GM12891 (cell line): ENCODE measurements at regions not wholly inside any gene's neighbourhood (a gene's known extent, or its start where the extent isn't known, plus 50 kb on each side); places are given as distances from the start of the nearest gene placed in this dataset.

ENCODE experiments used
- DNase-seq: peaks from one replicate; pipeline ENCODE4 v3.0.0; 2011; ENCODE audit warnings: low spot score; ENCODE audit not compliant: insufficient read length
- FAIRE-seq: peaks from 2 replicates; lab custom pipeline; 2011; peaks lifted over from hg19 to GRCh38; lab: Jason Lieb, UNC
- PAX5 ChIP-seq: IDR thresholded peaks from 2 replicates; pipeline ENCODE4 v1.6.1; 2011; ENCODE audit warnings: low read length, moderate library complexity, mild to moderate bottlenecking; ENCODE audit not compliant: insufficient read depth, severe bottlenecking
- POLR2A ChIP-seq: IDR thresholded peaks from 2 replicates; pipeline ENCODE4 v1.6.1; 2011; ENCODE audit warnings: low read depth, low read length, control low read depth
- POLR2AphosphoS5 ChIP-seq: IDR thresholded peaks from 2 replicates; pipeline ENCODE4 v1.6.1; 2011; ENCODE audit warnings: low read depth, low read length, control low read depth
- POU2F2 ChIP-seq: IDR thresholded peaks from 2 replicates; pipeline ENCODE4 v1.6.1; 2011; ENCODE audit warnings: low read depth, mild to moderate bottlenecking, control low read depth, low read length, moderate library complexity
- SPI1 ChIP-seq: IDR thresholded peaks from 2 replicates; pipeline ENCODE4 v1.6.1; 2011; ENCODE audit warnings: low read depth, low read length, control low read depth
- TAF1 ChIP-seq: IDR thresholded peaks from 2 replicates; pipeline ENCODE4 v1.6.1; 2011; ENCODE audit warnings: low read depth, low read length, control low read depth

DNA sequence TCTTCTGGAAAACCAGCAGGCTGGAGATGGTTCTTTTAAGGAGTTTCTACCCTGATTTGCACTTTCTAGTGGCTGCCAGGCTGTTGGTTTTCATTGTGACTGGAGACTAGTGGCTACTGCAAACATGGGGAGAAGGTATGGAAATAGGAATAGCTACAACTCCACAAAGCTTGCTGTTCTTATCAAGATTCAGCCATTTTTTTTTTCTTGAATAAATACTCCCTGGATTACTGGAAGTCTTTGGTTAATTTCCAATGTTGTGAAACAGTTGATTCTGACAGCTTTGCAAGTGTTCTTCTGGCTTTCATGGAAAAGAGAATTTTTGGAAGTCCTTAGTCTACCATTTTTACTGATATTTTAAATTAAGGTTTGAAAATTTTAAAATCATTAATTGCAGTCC lies 277.7 kb downstream of the HS3ST3A1 start:
- DNase-seq (no peak), FAIRE-seq (no peak)
- TF ChIP-seq POLR2A (no peak), POLR2AphosphoS5 (no peak), PAX5 (no peak), SPI1 (no peak), POU2F2 (no peak), TAF1 (no peak)

DNA sequence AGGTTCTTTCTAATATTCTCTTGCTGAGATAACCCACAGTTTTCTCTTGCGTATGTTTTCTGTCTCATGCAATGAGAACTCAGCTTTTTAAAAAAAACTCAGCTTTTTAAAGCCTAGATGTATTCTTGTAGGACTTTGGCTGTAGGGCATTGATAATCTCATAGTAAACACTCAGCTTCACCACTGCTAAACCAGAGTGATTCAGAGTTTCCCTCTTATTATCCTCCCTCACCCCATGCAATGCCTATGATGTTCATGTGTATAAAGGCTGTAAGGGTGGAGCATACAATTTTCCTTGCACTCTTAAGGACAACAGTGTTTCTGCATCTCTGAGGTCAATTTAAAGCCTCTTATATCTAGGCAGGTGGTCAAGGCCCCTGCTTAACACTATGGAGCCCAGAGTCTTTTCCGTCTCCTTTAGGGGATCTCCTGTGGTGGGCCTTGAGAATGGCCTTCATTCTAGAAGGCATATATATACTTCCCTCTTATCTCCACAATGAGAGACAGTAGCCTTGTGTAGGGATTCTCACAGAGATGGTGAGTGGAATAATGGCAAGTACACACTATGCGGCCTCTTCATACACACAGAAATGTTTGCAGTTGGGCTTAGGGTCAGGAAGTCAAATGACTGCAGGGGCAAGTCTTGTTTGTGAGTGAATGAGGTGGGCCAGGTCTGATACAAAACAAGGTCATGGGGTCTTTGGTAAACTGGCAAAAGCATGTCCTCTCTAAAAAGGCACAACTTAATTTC lies 279.6 kb downstream of the HS3ST3A1 start:
- TF ChIP-seq POU2F2 (no peak), TAF1 (no peak), SPI1 (no peak), PAX5 (no peak), POLR2AphosphoS5 (no peak), POLR2A (no peak)
- DNase-seq (no peak), FAIRE-seq (no peak)

DNA sequence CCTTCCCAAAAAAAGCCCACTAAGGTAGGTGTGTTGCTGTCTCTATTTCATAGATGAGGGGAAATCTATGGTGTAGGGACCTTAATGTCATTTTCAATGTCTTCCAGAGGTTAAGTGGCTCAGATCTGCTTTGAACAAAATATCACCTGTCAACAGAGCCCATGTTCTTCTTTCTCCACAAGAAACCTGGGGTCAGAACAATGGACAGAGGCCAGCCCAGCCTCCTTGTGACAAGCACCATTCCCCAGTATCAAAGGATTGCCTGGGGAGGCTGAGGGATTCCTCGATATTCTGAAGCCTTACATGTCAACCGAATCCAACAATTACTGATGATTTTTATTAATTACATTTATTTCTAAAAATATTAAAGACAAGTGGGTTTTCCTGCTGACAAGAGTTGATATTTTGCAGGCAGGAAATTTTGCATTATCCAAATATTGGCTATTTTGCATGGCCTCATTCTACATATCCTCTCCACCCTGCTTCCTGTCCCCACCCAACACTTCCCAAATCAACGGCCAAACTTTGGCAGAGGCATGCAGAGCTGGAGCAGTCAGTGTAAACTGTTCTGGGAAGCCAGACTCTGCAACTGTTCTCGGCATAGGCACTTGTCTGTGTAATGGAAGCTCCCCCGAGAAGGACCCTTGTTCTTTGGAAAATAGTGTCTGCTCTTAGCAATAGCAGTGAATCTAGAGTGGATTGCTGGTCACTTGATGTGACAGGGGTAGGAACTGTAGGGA lies 281.5 kb downstream of the HS3ST3A1 start:
- no peak for TF ChIP-seq POLR2AphosphoS5
- no peak for TF ChIP-seq TAF1
- TF ChIP-seq POU2F2: no peak
- TF ChIP-seq SPI1: no peak
- no peak for TF ChIP-seq POLR2A
- TF ChIP-seq PAX5: no peak
- FAIRE-seq (no peak), DNase-seq (no peak)

DNA sequence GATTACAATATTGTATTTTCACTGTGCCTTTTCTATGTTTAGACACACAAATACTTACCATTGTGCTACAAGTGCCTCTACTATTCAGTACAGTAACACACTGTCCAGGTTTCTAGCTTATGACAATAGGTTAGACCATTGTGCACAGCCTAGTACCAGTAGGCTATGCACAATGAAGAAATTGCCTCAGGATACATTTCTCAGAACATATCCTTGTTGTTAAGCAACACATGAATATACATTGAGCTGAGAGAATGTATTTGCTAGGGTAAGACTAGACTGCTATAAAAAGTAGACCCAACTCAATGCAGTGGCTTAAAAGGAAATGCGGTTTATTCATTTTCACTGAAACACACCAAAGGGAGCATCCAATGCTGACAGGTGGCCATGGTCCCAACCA lies 285.1 kb downstream of the HS3ST3A1 start:
- no peak for TF ChIP-seq POU2F2
- no peak for TF ChIP-seq PAX5
- no peak for TF ChIP-seq POLR2AphosphoS5
- no peak for TF ChIP-seq POLR2A
- TF ChIP-seq SPI1: no peak
- no peak for TF ChIP-seq TAF1
- DNase-seq: no peak
- no peak for FAIRE-seq

DNA sequence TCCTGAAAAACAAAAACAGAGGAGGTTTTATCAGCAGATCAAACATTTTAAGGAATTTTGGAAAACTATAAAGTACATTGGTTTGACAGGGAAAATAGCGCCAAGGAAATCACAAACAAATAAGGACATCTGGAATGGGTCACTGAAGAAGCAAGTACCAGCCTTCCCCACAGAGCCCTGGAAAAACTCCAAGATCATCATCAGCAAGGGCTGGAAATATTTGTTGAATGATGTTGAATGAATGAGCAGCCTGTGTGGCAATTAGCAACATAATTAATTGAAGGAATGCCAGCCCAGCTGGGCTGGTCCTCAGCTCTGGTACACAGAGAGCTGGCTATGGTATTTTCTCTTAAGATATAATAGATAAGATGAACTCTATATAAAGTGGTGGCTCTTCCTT lies 290.4 kb downstream of the HS3ST3A1 start:
- no peak for TF ChIP-seq POU2F2
- no peak for TF ChIP-seq POLR2A
- TF ChIP-seq POLR2AphosphoS5: no peak
- no peak for TF ChIP-seq PAX5
- TF ChIP-seq TAF1: no peak
- TF ChIP-seq SPI1: no peak
- FAIRE-seq (no peak), DNase-seq (no peak)

DNA sequence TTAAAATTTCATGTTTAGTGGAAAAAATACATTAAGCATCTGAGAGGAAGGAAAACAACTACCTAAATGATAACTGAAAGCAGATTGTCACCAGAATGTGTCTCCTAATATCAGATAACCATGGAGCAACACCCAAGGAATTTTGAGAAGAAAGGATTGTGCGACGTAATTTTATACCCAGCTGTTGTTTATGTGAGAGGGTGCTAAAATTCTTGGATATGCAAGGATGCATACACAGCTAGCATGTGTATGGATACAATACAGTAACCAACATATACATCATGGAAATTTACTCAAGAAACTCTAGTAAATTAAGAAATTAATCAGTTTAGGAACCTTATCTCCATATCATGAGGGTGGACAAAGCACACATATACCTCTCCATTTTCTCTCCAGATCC lies 290.9 kb downstream of the HS3ST3A1 start:
- FAIRE-seq: no peak
- no peak for DNase-seq
- TF ChIP-seq SPI1 (no peak), POU2F2 (no peak)

DNA sequence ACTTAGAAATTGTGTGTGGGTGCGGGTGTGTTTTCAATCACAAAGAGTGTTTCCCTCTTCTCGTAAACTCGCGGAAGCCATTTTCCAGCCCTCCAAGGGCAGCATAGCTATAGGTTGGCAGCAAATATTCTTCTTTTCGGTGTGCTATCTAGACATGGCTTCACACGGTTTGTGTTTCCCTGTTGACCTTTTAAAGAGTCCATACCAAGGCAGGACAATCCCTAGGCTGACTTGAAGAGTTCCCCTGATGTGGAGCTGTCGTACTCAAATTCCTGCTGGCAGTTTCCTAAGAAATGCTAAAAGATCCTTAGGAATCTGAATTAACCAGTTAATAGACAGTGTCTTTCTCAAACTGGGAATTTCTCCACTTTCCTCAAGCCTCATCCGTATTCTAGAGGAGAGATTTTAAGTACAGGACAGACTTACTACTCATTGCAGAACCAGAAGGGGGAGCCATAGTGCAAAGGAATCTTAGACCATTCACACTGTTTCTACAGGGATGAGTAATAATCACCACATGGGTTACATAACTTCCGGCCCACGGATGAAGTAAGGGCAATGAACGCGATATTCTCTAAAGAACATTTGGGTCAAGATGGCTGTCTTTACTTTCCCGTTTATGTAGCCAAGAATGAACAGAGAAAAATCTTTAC lies 288.6 kb upstream of the ELAC2 start:
- FAIRE-seq (no peak), DNase-seq (no peak)
- TF ChIP-seq SPI1 (no peak), TAF1 (no peak)

DNA sequence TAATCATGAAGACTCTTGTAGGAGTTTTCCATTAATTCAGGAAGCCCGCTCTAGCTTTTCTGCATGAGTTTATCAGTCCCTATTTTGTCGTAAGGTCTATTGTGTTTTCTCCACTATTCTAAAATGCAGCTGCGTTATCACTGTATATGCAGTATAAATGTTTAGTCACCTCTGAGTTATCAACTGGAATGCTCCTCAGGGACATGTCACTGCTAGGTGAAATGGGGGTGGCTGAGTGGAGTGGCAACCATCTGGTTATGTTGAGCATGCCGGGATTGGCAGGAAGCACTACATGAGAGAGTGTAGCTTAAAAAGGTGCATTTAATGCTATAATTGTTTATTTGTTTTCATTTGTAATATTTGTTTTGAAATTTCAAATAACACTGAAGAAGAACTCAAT lies 285.2 kb upstream of the ELAC2 start:
- DNase-seq (no peak), FAIRE-seq (no peak)
- TF ChIP-seq POU2F2 (no peak), SPI1 (no peak), PAX5 (no peak), TAF1 (no peak), POLR2AphosphoS5 (no peak), POLR2A (no peak)

DNA sequence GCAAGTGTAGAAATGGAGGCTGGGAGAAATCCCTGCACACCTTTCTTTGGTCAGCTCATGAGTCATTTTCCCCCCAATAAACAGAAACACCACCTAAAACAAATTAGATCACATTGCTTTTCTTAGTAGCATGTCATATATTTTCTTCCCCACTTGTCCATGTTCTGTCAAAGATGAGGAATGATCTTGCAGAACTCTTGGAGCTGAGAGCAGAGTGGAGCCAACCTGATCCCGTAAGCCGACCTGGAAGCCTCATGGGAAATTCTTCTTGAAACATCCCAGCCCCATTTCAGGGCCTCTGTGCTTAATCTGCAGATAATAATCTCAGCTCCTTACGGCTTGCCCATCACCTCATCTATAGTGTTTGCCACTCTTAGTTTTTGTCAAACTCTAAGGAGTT lies 284.6 kb upstream of the ELAC2 start:
- DNase-seq: no peak
- no peak for TF ChIP-seq PAX5
- TF ChIP-seq POLR2A: no peak
- FAIRE-seq: no peak

DNA sequence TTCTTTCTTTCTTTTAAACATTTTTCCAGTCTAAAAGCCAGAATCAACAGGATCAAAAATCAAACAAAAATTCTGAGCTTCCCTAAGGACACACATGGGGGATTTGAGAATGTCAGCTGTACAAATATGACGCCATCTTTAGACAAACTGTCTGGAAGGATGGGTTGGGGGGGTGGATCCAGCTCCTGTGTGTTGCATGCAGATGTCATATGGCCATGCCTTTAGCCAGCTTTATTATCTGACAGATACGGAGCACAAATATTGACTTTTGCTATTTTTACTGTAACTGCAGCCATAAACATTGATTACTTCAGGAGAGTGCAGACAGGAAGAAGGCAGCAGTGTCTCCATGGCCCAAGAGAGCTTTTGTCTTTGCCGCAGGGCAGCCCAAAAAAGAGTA lies 279.4 kb upstream of the ELAC2 start:
- no peak for FAIRE-seq
- no peak for TF ChIP-seq PAX5
- TF ChIP-seq POU2F2: no peak
- TF ChIP-seq POLR2AphosphoS5: no peak
- TF ChIP-seq POLR2A: no peak
- no peak for TF ChIP-seq SPI1
- no peak for TF ChIP-seq TAF1
- no peak for DNase-seq
